Stimulated activated CD8-positive, alpha-beta memory T cell treated with anti-CD3 and anti-CD28 coated beads, Interleukin-15, amount 100 ng/mL, for 4 hours (primary cell): ENCODE measurements at regions not wholly inside any gene's neighbourhood (a gene's known extent, or its start where the extent isn't known, plus 50 kb on each side); places are given as distances from the start of the nearest gene placed in this dataset.

ENCODE experiments used
- DNase-seq, 2 donors: peaks; one replicate each; pipeline ENCODE4 v3.0.0-alpha.2; 2020; ENCODE audit warnings: low read depth in 2 of 2

- no peak for DNase-seq
These were observed 616.3 kb downstream of the EBF1 start for GRCh38 chr5:158483281-158483860.

DNA sequence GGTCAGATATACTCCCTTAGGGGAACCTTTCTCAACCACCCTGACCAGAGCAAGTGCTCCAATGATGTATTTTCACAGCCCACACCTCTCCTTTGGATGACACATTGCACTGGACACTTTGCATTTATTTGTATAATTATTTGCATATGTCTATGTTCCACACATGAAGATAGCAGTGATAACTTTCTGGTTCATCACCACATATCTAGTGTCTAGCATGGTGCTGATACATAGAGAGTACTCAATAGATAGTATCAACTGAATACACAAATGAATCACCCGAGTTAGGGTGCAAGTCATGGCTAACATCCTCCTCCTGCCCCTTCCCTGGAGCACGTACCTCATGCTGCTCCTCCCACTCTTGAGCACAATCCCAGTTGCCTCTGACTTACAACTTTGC lies 617.6 kb downstream of the EBF1 start:
- no peak for DNase-seq

DNA sequence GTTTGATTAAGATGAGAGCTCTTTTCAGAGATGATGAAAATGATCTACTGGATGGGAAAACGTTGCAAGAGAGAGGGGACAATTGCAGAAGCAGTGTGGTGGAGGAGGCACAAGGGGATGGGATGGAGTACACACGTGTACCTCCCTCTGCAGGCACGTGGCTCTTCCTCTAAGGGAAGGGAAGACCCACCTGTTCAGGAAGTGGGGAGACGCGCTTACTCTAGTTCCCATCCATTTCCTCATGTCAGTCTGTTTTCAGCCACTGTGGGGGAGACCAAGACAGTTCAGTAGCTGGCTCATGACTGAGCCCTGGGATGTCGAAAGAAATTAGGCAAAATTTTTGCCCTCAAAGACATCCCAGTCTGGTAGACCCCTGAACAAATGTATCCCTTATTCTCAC lies 619.2 kb upstream of the CLINT1 start:
- no peak for DNase-seq

GRCh38 chr5:158477214-158477613 lies 618.3 kb upstream of the CLINT1 start:
- DNase-seq = no peak

DNA sequence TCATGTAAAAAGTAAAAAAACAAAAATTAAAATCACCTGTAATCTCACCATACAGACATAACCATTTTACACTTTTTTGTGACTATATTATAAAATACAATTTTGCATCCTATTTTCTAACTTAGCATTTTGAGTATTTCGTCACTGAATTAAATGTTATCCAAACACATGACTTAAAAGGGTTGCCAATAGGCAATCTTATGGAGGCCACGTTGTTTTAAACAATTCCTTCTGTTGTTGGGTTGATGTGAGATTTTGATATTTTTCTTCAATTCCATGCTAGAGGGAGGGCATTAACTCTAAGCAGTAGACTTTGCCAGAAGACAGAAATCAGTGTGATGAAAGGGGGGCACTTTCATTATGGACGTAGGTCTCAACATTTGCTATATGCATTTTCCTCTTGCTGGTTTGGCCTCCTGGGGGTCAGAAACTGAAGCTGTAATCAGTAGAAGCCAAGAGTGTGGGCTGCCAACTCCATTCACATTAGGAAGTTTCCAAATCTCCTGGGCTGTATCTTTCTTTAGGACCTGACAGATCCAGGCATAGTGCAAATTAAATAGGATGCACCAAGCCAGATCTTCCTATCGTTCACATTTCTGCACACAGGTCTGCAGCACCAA lies 614.2 kb upstream of the CLINT1 start:
- no peak for DNase-seq

DNA sequence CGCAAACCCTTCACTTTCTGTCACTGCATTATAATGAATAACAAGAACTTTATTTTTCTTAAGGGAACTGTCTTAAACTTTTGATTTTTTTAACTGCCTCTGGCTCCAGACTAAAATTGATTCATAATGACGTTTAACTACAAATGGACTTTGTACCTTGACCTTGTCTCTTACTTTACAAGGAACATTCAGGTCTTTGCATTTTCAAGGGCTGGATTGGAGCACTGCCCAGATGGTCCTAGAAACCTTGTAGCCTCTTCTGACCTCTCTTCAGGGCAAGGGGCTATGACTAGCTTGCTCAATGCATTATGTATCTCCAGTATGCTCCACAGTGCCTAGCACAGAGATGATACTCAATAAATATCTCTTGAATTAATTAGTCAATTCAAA lies 612.6 kb upstream of the CLINT1 start:
- no peak for DNase-seq

GRCh38 chr5:158470764-158471534 lies 612.0 kb upstream of the CLINT1 start:
- DNase-seq = no peak

- DNase-seq = no peak
These were observed 609.5 kb upstream of the CLINT1 start for GRCh38 chr5:158468444-158468843.

DNA sequence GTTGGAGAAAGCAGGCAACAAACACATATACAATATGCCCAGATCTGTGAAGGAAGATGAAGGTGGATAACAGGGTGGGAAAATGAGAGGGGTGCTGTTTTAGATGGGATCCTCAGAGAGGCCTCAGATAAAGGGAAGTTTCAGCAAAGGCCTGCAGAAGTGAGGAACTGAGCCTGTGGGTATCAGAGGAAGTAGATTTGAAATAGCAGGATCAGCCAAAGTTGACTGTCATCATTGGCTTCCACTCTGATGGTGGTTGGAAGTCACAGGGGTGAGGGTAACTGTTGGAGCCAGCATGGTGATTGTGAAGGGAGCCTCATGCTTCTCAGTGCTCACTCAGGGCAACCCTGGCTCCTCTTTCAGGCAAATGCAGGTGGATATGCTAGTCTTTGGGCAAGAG lies 607.2 kb upstream of the CLINT1 start:
- no peak for DNase-seq

GRCh38 chr5:158465086-158465972 lies 606.4 kb upstream of the CLINT1 start:
- DNase-seq = no peak

- DNase-seq = no peak
These were observed 605.4 kb upstream of the CLINT1 start for GRCh38 chr5:158464383-158464782.

DNA sequence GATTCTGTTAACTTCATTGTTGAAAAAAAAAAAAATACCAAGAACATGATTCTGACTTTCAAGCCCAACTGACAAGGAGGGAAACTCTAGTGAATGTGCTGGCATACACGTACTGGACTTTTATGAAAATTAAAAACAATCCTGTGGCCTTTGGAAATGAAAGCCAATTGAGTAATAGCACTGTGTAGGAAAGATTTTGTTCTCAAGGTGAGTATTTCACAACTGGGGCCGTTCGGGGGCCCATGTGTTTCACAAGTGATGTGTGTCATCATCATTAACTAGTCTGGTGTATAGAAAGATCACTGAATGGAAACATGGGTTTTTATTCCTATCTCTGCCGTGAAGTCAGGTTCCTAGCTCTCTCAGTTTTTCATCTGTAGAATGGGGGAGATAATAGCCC lies 605.0 kb upstream of the CLINT1 start:
- DNase-seq = no peak

- DNase-seq = no peak
These were observed 604.2 kb upstream of the CLINT1 start for GRCh38 chr5:158463188-158463587.

- no peak for DNase-seq
These were observed 603.6 kb upstream of the CLINT1 start for GRCh38 chr5:158462349-158463114.

DNA sequence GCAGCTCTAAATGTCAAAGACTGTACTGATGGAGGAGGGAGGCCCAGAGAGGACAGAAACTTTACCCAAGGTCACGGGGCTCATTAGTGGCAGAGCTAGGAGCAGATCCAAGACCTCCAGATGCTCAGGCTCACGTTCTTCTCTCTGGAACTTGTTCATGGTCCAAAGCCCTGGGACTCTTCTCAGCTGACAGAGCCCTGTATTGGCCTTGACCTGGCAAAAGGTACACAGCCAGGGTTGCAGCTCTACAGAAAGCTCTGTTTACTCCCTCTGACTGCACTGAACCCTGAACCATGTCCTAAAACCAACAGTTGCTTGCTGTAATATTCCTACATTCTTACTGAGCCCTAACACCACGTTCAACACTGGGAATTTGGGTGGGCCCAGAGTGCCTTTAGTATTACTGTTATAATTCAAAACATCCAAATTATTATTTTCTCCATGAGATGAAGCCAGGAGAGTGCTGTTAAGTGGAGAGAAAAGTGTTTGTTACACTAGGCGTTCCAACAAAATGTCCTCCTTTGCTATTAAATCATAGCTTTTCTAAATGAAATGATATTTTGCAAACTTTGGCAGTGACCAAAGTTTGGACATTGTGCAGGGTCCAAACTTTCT lies 602.4 kb upstream of the CLINT1 start:
- DNase-seq = no peak

DNA sequence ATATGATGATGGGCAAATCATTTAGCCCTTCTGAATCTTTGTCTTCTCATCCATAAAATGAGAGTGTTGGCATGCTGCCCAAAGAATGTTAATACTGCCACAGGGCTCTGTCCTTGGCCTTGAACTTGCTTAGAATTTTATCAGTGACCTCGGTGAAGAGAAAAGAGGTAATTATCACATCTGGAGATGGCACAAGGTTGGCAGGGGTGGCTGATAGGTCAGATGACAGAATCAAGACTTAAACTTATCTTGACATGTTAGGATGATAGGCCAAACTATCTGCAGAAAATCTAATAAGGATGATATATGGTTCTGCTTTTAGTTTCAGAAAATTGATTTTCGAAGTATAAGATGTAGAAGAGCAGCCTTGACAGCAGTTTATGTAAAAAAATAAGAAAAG lies 599.1 kb upstream of the CLINT1 start:
- no peak for DNase-seq

GRCh38 chr5:158456756-158457155 lies 597.8 kb upstream of the CLINT1 start:
- no peak for DNase-seq

GRCh38 chr5:158456241-158456640 lies 597.3 kb upstream of the CLINT1 start:
- no peak for DNase-seq

DNA sequence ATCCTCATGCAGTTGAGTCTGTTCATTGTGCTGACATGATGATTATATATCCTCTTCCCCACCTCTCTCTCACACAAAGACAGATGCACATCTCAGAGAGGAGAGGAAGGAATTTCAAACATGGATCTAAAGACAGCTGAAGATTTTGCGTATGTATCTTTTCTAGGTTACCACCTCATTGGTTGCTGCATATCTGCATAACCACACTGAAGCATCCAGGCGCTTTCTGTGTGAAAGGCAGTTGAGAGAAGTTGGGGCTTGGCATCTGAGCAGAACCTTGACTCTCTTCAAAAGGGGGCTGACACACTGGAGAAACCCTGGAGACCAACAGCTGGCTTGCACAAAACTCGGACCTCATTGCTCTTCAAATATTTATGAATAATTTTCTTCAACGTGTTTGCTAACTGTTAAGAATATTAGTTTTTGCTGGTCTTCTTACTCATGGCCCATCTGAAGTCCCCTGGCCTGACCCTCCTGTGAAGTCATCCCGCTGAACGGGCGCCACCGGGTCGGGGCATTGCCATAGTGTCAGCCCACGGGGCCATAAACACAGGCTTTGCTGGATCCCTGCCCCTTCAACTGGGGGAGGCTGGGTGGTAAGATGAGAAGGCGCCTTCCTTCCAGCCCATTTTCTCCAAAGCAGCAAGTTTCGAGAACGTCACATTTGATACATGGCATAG lies 593.2 kb upstream of the CLINT1 start:
- no peak for DNase-seq

- no peak for DNase-seq
These were observed 592.5 kb upstream of the CLINT1 start for GRCh38 chr5:158451203-158451992.
